Activated CD4-positive, alpha-beta T cell treated with anti-CD3 and anti-CD28 coated beads, Interleukin-2, Interleukin-4, amounts not matched to agents 100 ng/mL and 50 ng/mL, durations not matched to agents 16 hours and 8 hours (primary cell): ENCODE measurements at regions not wholly inside any gene's neighbourhood (a gene's known extent, or its start where the extent isn't known, plus 50 kb on each side); places are given as distances from the start of the nearest gene placed in this dataset.
"Not testable (repeated sequence)": the region's sequence is repeated elsewhere in the genome, so short reads cannot be mapped to it uniquely, and the experiment has no call there.

ENCODE experiments used
- DNase-seq: peaks from one replicate; pipeline ENCODE4 v3.0.0-alpha.2; 2020; ENCODE audit warnings: low spot score

GRCh38 chr2:147013696-147014392 is 831.0 kb upstream of the ACVR2A start:
- DNase-seq: no peak

- DNase-seq: no peak
Observed at GRCh38 chr2:147008481-147008880, 836.3 kb upstream of the ACVR2A start.

- no peak for DNase-seq
Observed at GRCh38 chr2:147006736-147007141, 838.1 kb upstream of the ACVR2A start.

GRCh38 chr2:147003081-147003480 is 841.7 kb upstream of the ACVR2A start:
- DNase-seq: no peak

- no peak for DNase-seq
Observed at GRCh38 chr2:147002256-147002655, 842.6 kb upstream of the ACVR2A start.

GRCh38 chr2:147001061-147001460 is 843.8 kb upstream of the ACVR2A start:
- DNase-seq: no peak

- not testable (repeated sequence) for DNase-seq
Observed at GRCh38 chr2:147000151-147000550, 844.7 kb upstream of the ACVR2A start.

GRCh38 chr2:146997945-146998344 is 846.9 kb upstream of the ACVR2A start:
- no peak for DNase-seq

- no peak for DNase-seq
Observed at GRCh38 chr2:146997488-146997887, 847.3 kb upstream of the ACVR2A start.

GRCh38 chr2:146994246-146994645 is 850.6 kb upstream of the ACVR2A start:
- DNase-seq: no peak

- no peak for DNase-seq
Observed at GRCh38 chr2:146992466-146992865, 852.4 kb upstream of the ACVR2A start.

GRCh38 chr2:146992057-146992456 is 852.8 kb upstream of the ACVR2A start:
- DNase-seq: no peak

- no peak for DNase-seq
Observed at GRCh38 chr2:146990311-146991054, 854.3 kb upstream of the ACVR2A start.

GRCh38 chr2:146989741-146990140 is 855.1 kb upstream of the ACVR2A start:
- no peak for DNase-seq

GRCh38 chr2:146987996-146988395 is 856.8 kb upstream of the ACVR2A start:
- DNase-seq: no peak

GRCh38 chr2:146986161-146986560 is 858.7 kb upstream of the ACVR2A start:
- no peak for DNase-seq

GRCh38 chr2:146985753-146986152 is 859.1 kb upstream of the ACVR2A start:
- DNase-seq: no peak

GRCh38 chr2:146984014-146984413 is 860.8 kb upstream of the ACVR2A start:
- no peak for DNase-seq

- DNase-seq: no peak
Observed at GRCh38 chr2:146982393-146982846, 862.4 kb upstream of the ACVR2A start.

GRCh38 chr2:146981921-146982320 is 862.9 kb upstream of the ACVR2A start:
- no peak for DNase-seq

- DNase-seq: no peak
Observed at GRCh38 chr2:146979746-146980145, 865.1 kb upstream of the ACVR2A start.

GRCh38 chr2:146978577-146979555 is 866.0 kb upstream of the ACVR2A start:
- no peak for DNase-seq
